Vagina (tissue), 2 donors: ENCODE measurements at regions not wholly inside any gene's neighbourhood (a gene's known extent, or its start where the extent isn't known, plus 50 kb on each side); places are given as distances from the start of the nearest gene placed in this dataset.

Experiments used
- DNase-seq, 2 donors: peaks; one replicate each; pipeline ENCODE4 v3.0.0-alpha.2; 2017; ENCODE audit errors: extremely low spot score in 2 of 2
- H3K27ac ChIP-seq: fragments of 200-600 bp; sonication (generic); one replicate; pipeline ENCODE4 v1.5.1; 2019
- H3K27me3 ChIP-seq: fragments of 200-600 bp; sonication (generic); one replicate; pipeline ENCODE4 v1.5.1; 2019
- H3K36me3 ChIP-seq, 2 donors: fragments of 200-600 bp; sonication (generic); one replicate each; pipeline ENCODE4 v1.5.1; 2017 to 2019
- H3K4me1 ChIP-seq: fragments of 200-600 bp; sonication (generic); one replicate; pipeline ENCODE4 v1.5.1; 2019
- H3K4me3 ChIP-seq, 2 donors: fragments of 200-600 bp; sonication (generic); 1 replicate in 1 of 2; 2 replicates in 1 of 2; pipeline ENCODE4 v1.5.1; 2016 to 2019
- H3K9me3 ChIP-seq: fragments of 200-600 bp; sonication (generic); one replicate; pipeline ENCODE4 v1.5.1; 2019
- POLR2A ChIP-seq, 2 donors: fragments of 450-650 bp; IDR thresholded peaks; one replicate each; pipeline ENCODE4 v1.6.1; 2017; ENCODE audit warnings: antibody characterized with exemption in 2 of 2, mild to moderate bottlenecking in 2 of 2, moderate library complexity in 2 of 2
- POLR2AphosphoS5 ChIP-seq, 2 donors: sonication (generic); formaldehyde crosslinking; IDR thresholded peaks; one replicate each; pipeline ENCODE4 v1.9.0; 2017; ENCODE audit warnings: antibody characterized with exemption in 2 of 2, mild to moderate bottlenecking in 2 of 2, low read depth in 1 of 2; ENCODE audit not compliant: insufficient read depth in 1 of 2
- intact Hi-C: fragments of 100-400 bp; cut with DNase I; formaldehyde crosslinking; loops from one replicate; pipeline ENCODE4 v1.15.1; 2023
- TF ChIP-seq, protein P1 (sequence below), 3 experiments: fragments of 450-650 bp in 2 of 3; fragments of 200-600 bp in 1 of 3; sonication (generic) in 1 of 3; IDR thresholded peaks; one replicate each; pipeline ENCODE4 v1.5.1; 2017 to 2019; ENCODE audit warnings: antibody characterized with exemption in 3 of 3, mild to moderate bottlenecking in 2 of 3, moderate library complexity in 2 of 3

DNA sequence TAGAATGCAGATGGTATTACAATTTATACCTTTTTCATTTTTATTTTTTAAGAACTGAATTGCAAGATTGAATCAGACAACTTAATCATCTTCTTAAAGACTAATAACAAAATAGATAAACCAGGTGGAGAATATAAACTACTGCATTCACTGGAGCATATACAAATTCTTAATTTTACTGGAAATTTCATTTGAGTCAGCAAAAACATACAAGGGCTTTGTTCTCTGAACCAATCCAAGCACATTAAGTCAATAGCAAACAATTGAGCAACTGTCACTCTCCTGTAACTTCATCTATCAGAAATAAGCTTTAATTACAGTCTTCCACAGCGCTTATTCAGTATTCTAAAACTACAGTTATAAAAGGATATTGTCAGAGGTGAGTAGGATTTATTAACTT, 167.4 kb upstream of the OBI1 start:
- H3K4me3 ChIP-seq = no peak overlapping the region
- no peak overlapping the region for H3K27ac ChIP-seq
- H3K9me3 ChIP-seq = no peaks in the 10 kb centered on the region
- no peak for DNase-seq
- no peaks in the 10 kb centered on the region for H3K4me1 ChIP-seq
- no peak for TF ChIP-seq POLR2AphosphoS5 (IDR thresholded peaks at IDR 0.05; ENCODE audit: insufficient read depth in 1 of 2, low read depth in 1 of 2)
- no peaks in the 10 kb centered on the region for H3K27me3 ChIP-seq
- H3K36me3 ChIP-seq = no peaks in the 10 kb centered on the region
- intact Hi-C loops = no loop called here

DNA sequence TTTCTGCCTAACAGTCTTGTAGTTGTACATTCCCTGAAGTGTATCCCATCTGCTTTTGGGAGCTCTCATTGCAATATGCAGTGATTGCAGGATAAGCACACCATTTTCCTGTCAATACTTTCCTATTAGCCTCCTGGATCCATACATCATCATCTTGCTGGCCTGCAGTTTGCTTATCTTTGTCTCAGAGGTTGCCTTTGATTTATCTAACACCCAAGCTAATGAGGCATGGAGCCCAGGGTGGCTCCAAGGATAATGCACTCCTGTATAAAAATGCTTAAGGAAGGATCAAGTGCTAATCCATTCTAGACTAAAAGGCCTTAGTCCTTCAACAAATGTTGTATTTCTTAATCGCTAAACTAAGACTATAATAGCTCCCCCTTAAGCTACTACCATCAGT, 161.6 kb upstream of the OBI1 start:
- DNase-seq = no peak
- TF ChIP-seq POLR2A (IDR thresholded peaks at IDR 0.05) (no peak), POLR2AphosphoS5 (IDR thresholded peaks at IDR 0.05; ENCODE audit: insufficient read depth in 1 of 2, low read depth in 1 of 2) (no peak)
- TF ChIP-seq, protein P1, sequence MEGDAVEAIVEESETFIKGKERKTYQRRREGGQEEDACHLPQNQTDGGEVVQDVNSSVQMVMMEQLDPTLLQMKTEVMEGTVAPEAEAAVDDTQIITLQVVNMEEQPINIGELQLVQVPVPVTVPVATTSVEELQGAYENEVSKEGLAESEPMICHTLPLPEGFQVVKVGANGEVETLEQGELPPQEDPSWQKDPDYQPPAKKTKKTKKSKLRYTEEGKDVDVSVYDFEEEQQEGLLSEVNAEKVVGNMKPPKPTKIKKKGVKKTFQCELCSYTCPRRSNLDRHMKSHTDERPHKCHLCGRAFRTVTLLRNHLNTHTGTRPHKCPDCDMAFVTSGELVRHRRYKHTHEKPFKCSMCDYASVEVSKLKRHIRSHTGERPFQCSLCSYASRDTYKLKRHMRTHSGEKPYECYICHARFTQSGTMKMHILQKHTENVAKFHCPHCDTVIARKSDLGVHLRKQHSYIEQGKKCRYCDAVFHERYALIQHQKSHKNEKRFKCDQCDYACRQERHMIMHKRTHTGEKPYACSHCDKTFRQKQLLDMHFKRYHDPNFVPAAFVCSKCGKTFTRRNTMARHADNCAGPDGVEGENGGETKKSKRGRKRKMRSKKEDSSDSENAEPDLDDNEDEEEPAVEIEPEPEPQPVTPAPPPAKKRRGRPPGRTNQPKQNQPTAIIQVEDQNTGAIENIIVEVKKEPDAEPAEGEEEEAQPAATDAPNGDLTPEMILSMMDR (IDR thresholded peaks at IDR 0.05) = no peak
- no peak overlapping the region for H3K27ac ChIP-seq
- H3K36me3 ChIP-seq = no peaks in the 10 kb centered on the region
- H3K27me3 ChIP-seq = no peaks in the 10 kb centered on the region
- intact Hi-C loops = no loop called here
- no peaks in the 10 kb centered on the region for H3K9me3 ChIP-seq
- H3K4me1 ChIP-seq = no peaks in the 10 kb centered on the region
- no peak overlapping the region for H3K4me3 ChIP-seq

DNA sequence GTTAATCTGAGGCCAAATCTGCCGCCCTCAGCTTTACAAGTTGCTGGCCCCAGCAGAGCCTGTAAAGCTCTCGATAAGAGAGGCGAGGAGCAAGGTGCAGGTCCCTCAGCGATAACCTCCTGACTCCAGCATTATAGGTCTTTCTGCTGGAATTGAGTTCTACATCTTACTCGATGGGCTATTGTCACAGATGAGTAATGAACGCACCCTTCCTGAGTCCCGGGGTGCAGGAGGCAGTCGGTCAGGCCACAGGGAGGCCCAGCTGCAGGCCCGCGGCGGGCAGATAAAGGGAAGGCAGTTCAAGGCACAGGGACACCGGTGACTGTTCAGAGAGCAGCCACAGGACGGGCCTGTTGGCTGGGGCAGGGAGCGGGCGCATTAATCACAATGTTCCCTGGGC, 157.6 kb upstream of the OBI1 start:
- intact Hi-C loops = no loop called here

DNA sequence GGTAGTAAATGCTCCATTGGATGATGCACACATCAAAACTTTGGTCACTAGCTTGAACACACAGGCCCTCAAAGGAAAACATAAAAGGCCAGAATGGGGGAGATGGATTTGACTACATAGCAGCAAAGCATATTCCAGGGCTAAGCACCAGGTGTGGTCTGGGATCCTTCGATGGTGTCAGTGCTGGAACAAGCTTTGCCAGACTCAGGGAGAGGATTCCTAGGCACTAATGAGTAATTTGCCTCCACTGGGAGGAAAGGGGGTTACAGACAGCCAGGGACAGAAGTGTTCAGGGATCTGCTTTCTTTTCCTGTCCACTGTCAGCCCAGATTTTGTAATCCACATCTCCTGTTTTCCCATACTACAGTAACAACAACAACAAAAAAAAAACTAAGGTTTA, 157.2 kb upstream of the OBI1 start:
- Histone ChIP-seq H3K9me3 (no peaks in the 10 kb centered on the region), H3K27ac (no peak overlapping the region), H3K4me3 (no peak overlapping the region), H3K27me3 (no peaks in the 10 kb centered on the region), H3K4me1 (no peaks in the 10 kb centered on the region), H3K36me3 (no peaks in the 10 kb centered on the region)
- intact Hi-C loops = no loop called here
- TF ChIP-seq, protein P1 (IDR thresholded peaks at IDR 0.05) = no peak
- TF ChIP-seq POLR2AphosphoS5 (IDR thresholded peaks at IDR 0.05; ENCODE audit: insufficient read depth in 1 of 2, low read depth in 1 of 2) (no peak), POLR2A (IDR thresholded peaks at IDR 0.05) (no peak)
- no peak for DNase-seq

More for the DNA sequence above, 157.6 kb upstream of the OBI1 start:
- no peak overlapping the region for H3K27ac ChIP-seq
- no peaks in the 10 kb centered on the region for H3K4me1 ChIP-seq
- no peaks in the 10 kb centered on the region for H3K9me3 ChIP-seq
- no peaks in the 10 kb centered on the region for H3K27me3 ChIP-seq
- DNase-seq = no peak
- H3K36me3 ChIP-seq = no peaks in the 10 kb centered on the region
- TF ChIP-seq POLR2AphosphoS5 (IDR thresholded peaks at IDR 0.05; ENCODE audit: insufficient read depth in 1 of 2, low read depth in 1 of 2) (no peak), POLR2A (IDR thresholded peaks at IDR 0.05) (no peak)
- H3K4me3 ChIP-seq = no peak overlapping the region

- no peaks in the 10 kb centered on the region for H3K9me3 ChIP-seq
- H3K36me3 ChIP-seq = no peaks in the 10 kb centered on the region
- no peaks in the 10 kb centered on the region for H3K4me1 ChIP-seq
- intact Hi-C loops = no loop called here
- DNase-seq = no peak
- no peak overlapping the region for H3K27ac ChIP-seq
- no peaks in the 10 kb centered on the region for H3K27me3 ChIP-seq
- TF ChIP-seq POLR2AphosphoS5 (IDR thresholded peaks at IDR 0.05; ENCODE audit: insufficient read depth in 1 of 2, low read depth in 1 of 2) (no peak), POLR2A (IDR thresholded peaks at IDR 0.05) (no peak)
- TF ChIP-seq, protein P1 (IDR thresholded peaks at IDR 0.05) = no peak
- H3K4me3 ChIP-seq = no peak overlapping the region
Measured at GRCh38 chr13:78806457-78806856, 147.5 kb upstream of the OBI1 start.

DNA sequence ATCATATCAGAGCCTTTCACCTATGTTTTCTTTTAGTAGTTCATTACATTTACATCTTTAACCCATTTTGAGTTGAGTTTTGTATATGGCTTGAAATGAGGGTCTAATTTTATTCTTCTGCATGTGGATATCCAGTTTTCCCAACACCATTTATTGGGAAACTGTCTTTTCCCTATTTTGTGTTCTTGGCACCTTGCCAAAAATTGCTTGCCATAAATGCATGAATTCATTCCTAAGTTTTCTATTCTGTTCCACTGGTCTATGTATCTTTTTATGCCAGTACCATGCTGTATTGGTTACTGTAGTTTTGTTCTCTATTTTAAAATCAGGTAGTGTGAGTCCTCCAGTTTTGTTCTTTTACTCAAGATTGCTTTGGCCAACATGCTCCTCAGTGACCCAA, 144.0 kb upstream of the OBI1 start:
- Histone ChIP-seq H3K9me3 (no peaks in the 10 kb centered on the region), H3K36me3 (no peaks in the 10 kb centered on the region), H3K27ac (no peak overlapping the region), H3K4me1 (no peaks in the 10 kb centered on the region), H3K27me3 (no peaks in the 10 kb centered on the region), H3K4me3 (no peak overlapping the region)
- intact Hi-C loops = no loop called here
- no peak for DNase-seq
- TF ChIP-seq, protein P1 (IDR thresholded peaks at IDR 0.05) = no peak
- TF ChIP-seq POLR2AphosphoS5 (IDR thresholded peaks at IDR 0.05; ENCODE audit: insufficient read depth in 1 of 2, low read depth in 1 of 2) (no peak), POLR2A (IDR thresholded peaks at IDR 0.05) (no peak)
